G401 (cell line): ENCODE measurements at regions not wholly inside any gene's neighbourhood (a gene's known extent, or its start where the extent isn't known, plus 50 kb on each side); places are given as distances from the start of the nearest gene placed in this dataset.

ENCODE experiments used
- DNase-seq: peaks from one replicate; pipeline ENCODE4 v3.0.0-alpha.2; 2015; ENCODE audit warnings: low spot score
- in situ Hi-C: cut with HindIII; loops from 2 replicates; pipeline ENCODE4 v1.10.0; 2016; ENCODE audit warnings: low sequenced_read_pairs, mixed read lengths

DNA sequence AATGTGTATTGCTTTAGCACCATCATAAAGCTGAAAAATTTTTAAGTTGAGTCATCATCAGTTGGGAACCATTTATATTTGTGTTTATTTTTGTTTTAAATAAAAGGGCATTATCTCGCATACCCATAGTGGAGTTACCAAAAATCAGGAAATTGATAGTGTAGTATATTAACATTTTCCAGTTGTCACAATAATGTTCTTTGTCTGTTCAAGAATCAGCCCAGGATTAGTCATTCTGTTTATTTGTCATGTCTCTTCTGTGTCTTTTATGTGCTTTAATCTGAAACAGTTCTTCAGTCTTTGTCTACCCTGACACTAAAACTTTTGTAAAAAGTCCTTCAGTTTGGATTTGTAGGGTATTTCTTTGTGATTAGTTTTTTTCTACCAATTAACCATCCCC is 827.8 kb upstream of the ZWINT start:
- in situ Hi-C loops = no loop called here
- DNase-seq = no peak

- DNase-seq = no peak
- in situ Hi-C loops = no loop called here
Observed at GRCh38 chr10:57186201-57186600, 825.1 kb upstream of the ZWINT start.

DNA sequence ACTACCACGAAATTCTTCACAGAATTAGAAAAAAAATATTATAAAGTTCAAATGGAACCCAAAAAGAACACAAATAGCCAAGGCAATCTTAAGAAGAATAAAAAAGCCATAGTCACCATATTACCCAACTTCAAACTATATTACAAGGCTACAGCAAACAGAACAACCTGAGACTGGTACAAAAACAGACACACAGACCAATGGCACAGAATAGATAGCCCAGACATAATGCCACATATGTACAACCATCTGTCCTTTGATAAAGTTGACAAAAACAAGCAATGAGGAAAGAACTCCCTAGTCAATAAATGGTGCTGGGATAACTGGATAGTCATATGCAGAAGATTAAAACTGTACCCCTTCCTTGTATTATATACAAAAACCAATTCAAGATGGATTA is 808.5 kb upstream of the ZWINT start:
- in situ Hi-C loops = no loop called here
- DNase-seq = no peak

DNA sequence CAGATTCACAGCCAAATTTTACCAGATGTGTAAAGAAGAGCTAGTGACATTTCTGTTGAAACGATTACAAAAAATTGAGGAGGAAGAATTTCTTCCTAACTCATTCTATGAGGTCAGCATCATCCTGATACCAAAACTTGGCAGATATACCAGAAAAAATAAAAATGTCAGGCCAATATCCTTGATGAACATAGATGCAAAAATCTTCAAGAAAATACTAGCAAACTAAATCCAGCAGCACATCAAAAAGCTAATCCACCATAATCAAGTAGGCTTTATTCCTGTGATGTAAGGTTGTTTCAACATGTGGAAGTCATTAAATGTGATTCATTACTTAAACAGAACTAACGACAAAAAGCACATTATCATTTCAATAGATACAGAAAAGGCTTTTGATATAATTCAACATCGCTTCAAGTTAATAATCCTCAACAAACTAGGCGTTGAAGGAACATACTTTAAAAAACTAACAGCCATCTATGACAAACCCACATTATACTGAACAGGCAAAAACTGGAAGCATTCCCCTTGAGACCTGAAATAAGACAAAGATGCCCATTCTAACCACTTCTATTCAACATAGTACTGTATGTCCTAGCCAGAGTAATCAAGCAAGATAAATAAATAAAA is 807.7 kb upstream of the ZWINT start:
- DNase-seq = no peak
- in situ Hi-C loops = no loop called here

- in situ Hi-C loops = no loop called here
- DNase-seq = no peak
Observed at GRCh38 chr10:57165671-57166070, 804.6 kb upstream of the ZWINT start.

- in situ Hi-C loops = no loop called here
- no peak for DNase-seq
Observed at GRCh38 chr10:57162231-57162630, 801.2 kb upstream of the ZWINT start.

- in situ Hi-C loops = no loop called here
Observed at GRCh38 chr10:57161157-57161556, 800.1 kb upstream of the ZWINT start.

DNA sequence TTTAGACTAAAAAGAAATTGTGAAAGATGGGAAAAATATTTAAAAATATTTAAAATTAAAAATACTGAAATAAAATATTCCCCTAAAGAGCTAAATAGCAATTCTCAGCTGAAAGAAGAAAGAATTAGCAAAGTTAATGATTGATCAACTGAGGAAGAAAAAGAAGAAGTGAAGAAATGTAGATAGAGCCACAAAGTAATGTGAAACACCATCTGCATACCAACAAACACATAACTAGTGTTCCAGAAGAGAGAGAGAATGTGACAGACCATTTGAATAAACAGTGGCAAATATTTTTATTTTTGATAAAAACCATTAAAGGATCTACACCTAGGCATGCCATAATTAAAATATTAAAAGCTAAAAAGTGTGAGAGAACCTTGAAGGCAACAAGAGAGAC is 784.5 kb upstream of the ZWINT start:
- in situ Hi-C loops = no loop called here
- DNase-seq = no peak

More at GRCh38 chr10:57161157-57161556, 800.1 kb upstream of the ZWINT start:
- DNase-seq = no peak

DNA sequence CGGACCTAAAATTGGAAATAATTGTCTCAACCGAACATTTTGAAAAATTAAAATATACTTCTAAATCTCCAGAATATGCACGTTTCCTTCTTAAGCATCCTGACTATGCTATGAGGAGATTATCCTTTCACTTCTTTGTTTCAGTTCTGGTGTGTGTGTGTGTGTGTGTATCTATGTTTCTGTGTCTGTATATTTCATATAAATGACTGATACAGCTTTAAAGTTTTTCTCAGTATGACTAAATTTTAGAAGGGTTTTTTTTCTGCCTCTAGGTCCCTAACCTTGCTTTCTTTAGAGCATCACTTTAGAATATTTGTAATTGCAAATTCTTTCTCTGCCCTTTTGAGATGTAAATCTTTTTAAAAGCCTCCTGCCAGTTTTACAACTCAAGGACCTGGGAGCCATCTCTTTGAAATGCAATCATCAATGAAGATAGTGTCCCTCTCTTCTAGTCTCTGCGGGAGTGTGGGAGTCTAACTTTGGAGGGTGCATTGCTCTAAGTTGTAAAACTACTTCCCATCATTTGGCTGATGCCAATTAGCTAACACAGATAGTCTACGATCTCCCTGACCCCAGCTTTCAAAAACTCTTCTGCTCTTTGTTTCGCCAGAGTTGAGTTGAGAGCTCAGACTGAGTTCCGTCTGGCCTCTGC is 782.0 kb upstream of the ZWINT start:
- no peak for DNase-seq
- in situ Hi-C loops = no loop called here

- in situ Hi-C loops = no loop called here
- DNase-seq = no peak
Observed at GRCh38 chr10:57141708-57142107, 780.6 kb upstream of the ZWINT start.

DNA sequence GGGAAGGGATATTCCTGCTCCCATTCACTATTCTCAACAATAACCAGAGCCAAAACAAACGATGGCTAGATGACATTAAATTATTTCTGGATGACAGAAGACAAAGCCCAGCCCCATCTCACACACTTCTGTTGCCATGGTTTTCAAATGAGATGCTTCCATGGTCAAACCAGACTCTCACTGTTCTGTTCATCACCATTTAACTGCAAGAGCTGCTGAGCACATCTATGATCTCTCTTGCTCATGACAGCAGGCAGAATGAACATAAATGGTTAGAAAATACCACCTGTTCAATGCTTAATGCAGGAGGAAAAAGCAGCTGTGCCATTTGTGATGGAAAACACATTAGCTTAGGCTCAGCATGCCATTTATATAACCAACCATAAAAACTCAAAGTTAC is 758.6 kb upstream of the ZWINT start:
- in situ Hi-C loops = no loop called here

DNA sequence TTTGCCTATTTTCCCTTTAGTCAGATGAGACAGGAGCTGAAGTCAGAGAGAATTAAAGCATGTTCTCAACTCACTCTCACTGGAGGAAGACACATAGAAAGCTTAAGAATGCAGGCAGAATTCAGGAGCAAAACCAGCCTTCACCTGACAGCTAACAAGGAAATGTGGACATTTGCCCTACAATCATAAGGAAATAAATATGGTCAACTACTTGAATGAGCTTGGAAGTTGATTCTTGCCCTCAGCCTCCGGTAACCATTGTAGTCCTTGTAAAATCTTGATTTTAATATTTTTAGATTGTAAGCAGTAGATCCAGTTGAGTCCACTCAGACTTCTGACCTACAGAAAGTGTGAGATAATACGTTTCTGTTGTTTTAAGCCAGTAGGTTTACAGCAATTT is 752.5 kb upstream of the ZWINT start:
- DNase-seq = no peak
- in situ Hi-C loops = no loop called here

More for the DNA sequence above, 758.6 kb upstream of the ZWINT start:
- no peak for DNase-seq

DNA sequence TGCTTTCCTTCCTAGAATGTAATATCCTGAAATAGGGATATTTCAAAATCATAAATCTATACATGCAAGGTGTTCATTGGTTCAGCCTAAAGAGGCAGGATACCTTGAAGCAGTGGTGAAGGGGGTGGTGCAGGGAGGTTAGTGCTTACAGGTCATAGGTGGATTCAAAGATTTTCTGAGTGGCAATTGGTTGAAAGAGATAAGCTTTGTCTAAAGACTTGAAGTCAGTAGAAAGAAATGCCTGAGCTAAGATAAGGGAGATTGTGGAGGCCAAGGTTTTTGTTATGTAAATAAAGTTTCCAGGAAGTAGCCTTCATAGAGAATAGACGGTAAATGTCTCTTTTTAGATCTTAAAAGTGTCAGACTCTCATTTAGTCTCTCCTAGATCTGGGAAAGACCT is 741.2 kb upstream of the ZWINT start:
- in situ Hi-C loops = no loop called here
- DNase-seq = no peak

DNA sequence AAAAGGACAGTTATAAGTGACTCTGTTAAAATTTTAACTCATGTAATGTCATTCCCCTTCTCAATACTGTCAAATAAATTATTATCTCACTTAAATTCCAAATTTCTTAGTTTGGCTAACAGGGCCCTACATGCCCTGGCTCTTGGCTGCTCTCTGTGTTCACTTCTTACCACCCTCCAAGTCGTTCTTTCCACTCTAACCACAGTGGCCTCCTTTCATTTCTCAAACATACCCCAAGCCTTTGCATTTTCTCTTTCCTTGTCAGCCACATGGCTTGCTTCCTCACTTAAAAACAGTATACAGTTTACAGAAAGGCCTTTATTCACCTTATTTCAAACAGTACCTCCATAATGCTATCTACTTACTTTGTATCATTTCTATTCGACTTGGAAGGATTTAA is 737.1 kb upstream of the ZWINT start:
- in situ Hi-C loops = no loop called here
- DNase-seq = no peak

DNA sequence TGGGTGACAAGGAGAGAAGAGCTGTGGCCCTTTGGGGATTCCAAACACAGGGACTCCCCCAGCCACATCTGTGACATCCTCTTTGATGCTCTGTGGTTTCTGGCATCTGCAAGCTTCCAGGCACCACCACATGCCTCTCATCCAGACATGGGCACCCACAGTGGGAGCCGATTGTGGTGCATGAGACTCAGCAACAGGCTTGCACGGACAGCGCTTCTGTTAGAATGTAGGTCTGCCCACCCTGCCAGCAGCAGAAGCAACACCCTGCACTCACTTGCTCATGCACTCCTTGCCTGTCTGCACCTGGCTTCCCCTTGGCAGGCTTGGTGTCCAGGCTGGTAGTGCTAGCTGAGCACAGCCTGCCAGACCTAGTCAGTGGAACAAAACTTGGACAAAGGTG is 735.0 kb upstream of the ZWINT start:
- in situ Hi-C loops = no loop called here
- DNase-seq = no peak

DNA sequence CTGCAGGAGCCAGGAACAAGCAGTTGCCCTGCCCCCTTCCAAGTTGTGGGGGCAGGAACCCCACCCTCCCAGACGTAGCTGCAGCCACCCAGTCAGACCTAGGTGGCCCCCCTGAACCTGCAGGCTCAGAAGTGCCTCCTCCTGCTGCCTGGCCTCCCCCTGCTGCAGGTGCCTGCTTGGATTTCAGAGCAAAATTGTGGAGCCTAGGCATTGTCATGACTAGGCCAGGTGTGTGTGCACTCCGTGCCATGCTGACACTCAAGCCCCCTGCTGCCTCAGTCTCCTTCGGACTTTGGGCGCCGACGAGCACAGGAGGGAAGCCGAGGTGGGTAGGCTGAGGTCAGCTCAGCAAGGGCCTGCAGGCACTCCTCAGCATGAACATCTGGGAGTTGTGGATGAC is 733.9 kb upstream of the ZWINT start:
- no peak for DNase-seq
- in situ Hi-C loops = no loop called here

GRCh38 chr10:57094083-57094482 is 733.0 kb upstream of the ZWINT start:
- in situ Hi-C loops = no loop called here
- no peak for DNase-seq

- in situ Hi-C loops = no loop called here
- no peak for DNase-seq
Observed at GRCh38 chr10:57053530-57053929, 692.5 kb upstream of the ZWINT start.

DNA sequence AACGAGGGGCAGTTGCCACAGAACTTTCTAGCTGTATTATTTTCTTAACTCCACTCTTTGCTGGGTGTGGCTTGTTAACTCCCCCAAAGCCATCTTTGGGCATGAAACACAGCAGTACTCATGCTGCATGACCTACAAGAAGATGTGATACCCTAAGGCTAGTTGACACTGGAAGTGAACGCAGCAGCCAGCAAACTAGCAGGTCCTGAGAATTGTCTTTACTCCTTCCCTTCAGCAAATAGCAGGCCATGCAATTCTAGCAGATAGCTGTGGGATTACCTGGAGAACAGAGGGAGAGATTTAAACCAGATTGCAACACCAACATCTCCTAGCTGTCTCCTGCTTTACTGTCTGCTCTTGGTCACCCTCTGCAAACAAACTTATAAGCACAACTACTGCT is 688.0 kb upstream of the ZWINT start:
- in situ Hi-C loops = no loop called here
- DNase-seq = no peak

- no peak for DNase-seq
- in situ Hi-C loops = no loop called here
Observed at GRCh38 chr10:57038531-57038930, 677.5 kb upstream of the ZWINT start.

GRCh38 chr10:57035310-57035709 is 674.3 kb upstream of the ZWINT start:
- in situ Hi-C loops = no loop called here

More at GRCh38 chr10:57035310-57035709, 674.3 kb upstream of the ZWINT start:
- DNase-seq = no peak
